Tibial nerve (tissue), 4 donors: ENCODE measurements at regions not wholly inside any gene's neighbourhood (a gene's known extent, or its start where the extent isn't known, plus 50 kb on each side); places are given as distances from the start of the nearest gene placed in this dataset.

Source experiments
- DNase-seq, 2 donors: peaks; one replicate each; pipeline ENCODE4 v3.0.0-alpha.2; 2019; ENCODE audit warnings: low spot score in 2 of 2
- H3K27ac ChIP-seq, 4 donors: fragments of 200-600 bp; sonication (generic) in 3 of 4; one replicate each; pipeline ENCODE4 v1.5.1; 2017 to 2019; ENCODE audit warnings: mild to moderate bottlenecking in 1 of 4
- H3K27me3 ChIP-seq, 2 donors: fragments of 200-600 bp; sonication (generic) in 1 of 2; one replicate each; pipeline versions ENCODE4 v1.5.1 to v1.6.0; 2017 to 2019
- H3K36me3 ChIP-seq, 3 donors: fragments of 200-600 bp; sonication (generic); one replicate each; pipeline ENCODE4 v1.5.1; 2018 to 2019
- H3K4me1 ChIP-seq, 4 donors: fragments of 200-600 bp; sonication (generic) in 3 of 4; one replicate each; pipeline ENCODE4 v1.5.1; 2017 to 2019
- H3K4me3 ChIP-seq, 4 donors: fragments of 200-600 bp; sonication (generic) in 3 of 4; one replicate each; pipeline ENCODE4 v1.5.1; 2017 to 2019; ENCODE audit warnings: mild to moderate bottlenecking in 1 of 4, moderate library complexity in 1 of 4
- H3K9me3 ChIP-seq, 4 donors: fragments of 200-600 bp; sonication (generic) in 3 of 4; one replicate each; pipeline ENCODE4 v1.5.1; 2017 to 2019
- EP300 ChIP-seq, 2 donors: sonication (generic); formaldehyde crosslinking; IDR thresholded peaks; one replicate each; pipeline ENCODE4 v1.6.1; 2017; ENCODE audit warnings: antibody characterized with exemption in 2 of 2, mild to moderate bottlenecking in 1 of 2
- POLR2A ChIP-seq, 2 donors: fragments of 450-650 bp; IDR thresholded peaks; one replicate each; pipeline ENCODE4 v1.6.1; 2017; ENCODE audit warnings: antibody characterized with exemption in 2 of 2, mild to moderate bottlenecking in 2 of 2, moderate library complexity in 2 of 2
- WGBS, 2 donors: methylation state at CpG; one replicate each; pipeline ENCODE4 v1.1.5; 2018; 5-methylcytosine and 5-hydroxymethylcytosine counted together
- TF ChIP-seq, protein P1 (sequence below), 5 experiments: fragments of 200-600 bp in 3 of 5; fragments of 450-650 bp in 2 of 5; sonication (generic) in 3 of 5; IDR thresholded peaks; one replicate each; pipeline ENCODE4 v1.5.1; 2016 to 2019; ENCODE audit warnings: antibody characterized with exemption in 5 of 5, mild to moderate bottlenecking in 3 of 5, moderate library complexity in 2 of 5

DNA sequence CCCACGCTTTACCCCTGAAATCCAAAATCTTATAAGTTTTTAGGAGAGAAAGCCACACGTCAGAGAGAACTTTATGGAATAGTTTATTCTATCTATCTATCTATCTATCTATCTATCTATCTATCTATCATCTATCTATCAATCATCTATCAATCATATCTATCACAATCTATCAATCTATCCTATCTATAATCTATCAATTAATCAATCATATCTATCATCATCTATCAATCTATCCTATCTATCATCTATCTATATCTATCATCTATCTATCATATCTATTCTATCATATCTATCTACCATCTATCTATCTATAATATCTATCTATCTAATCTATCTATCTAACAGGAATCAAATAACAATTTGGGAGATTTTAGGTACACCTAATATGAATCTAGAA, 115.1 kb downstream of the FGF9 start:
- WGBS, 2 donors, result 89 to 94% methylated on average over 2 of the region's 2 CpGs
- Histone ChIP-seq H3K9me3 (no peaks in the 10 kb centered on the region), H3K4me3 (no peak overlapping the region), H3K27ac (no peak overlapping the region), H3K27me3 (no peaks in the 10 kb centered on the region), H3K36me3 (no peaks in the 10 kb centered on the region), H3K4me1 (no peaks in the 10 kb centered on the region)
- DNase-seq, result no peak
- TF ChIP-seq POLR2A (IDR thresholded peaks at IDR 0.05), result no peak
- TF ChIP-seq, protein P1, sequence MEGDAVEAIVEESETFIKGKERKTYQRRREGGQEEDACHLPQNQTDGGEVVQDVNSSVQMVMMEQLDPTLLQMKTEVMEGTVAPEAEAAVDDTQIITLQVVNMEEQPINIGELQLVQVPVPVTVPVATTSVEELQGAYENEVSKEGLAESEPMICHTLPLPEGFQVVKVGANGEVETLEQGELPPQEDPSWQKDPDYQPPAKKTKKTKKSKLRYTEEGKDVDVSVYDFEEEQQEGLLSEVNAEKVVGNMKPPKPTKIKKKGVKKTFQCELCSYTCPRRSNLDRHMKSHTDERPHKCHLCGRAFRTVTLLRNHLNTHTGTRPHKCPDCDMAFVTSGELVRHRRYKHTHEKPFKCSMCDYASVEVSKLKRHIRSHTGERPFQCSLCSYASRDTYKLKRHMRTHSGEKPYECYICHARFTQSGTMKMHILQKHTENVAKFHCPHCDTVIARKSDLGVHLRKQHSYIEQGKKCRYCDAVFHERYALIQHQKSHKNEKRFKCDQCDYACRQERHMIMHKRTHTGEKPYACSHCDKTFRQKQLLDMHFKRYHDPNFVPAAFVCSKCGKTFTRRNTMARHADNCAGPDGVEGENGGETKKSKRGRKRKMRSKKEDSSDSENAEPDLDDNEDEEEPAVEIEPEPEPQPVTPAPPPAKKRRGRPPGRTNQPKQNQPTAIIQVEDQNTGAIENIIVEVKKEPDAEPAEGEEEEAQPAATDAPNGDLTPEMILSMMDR (IDR thresholded peaks at IDR 0.05), result no peak
- no peak for TF ChIP-seq EP300 (IDR thresholded peaks at IDR 0.05)

DNA sequence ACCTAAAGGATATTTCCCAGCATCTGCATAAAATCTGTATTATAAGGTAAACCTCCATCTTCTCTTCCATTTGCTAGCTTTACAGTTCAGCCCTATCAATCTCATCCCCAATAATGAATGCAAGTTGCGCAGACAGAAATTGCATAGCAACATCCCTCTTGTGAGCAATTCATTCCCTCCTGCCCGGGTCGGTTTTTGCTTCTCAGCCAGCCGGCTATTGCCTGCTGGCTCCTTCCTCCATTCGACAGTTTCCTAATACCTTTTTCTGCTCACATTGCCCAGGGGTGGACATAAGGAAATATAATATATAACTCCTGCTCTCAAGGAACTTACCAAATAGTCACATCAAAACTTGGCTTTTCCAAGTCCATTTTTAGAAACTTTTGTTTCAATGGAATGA, 125.2 kb downstream of the FGF9 start:
- H3K27me3 ChIP-seq, result no peaks in the 10 kb centered on the region
- H3K9me3 ChIP-seq, result no peaks in the 10 kb centered on the region
- DNase-seq, result no peak
- no peaks in the 10 kb centered on the region for H3K36me3 ChIP-seq
- no peak overlapping the region for H3K27ac ChIP-seq
- H3K4me1 ChIP-seq, result no peaks in the 10 kb centered on the region
- TF ChIP-seq EP300 (IDR thresholded peaks at IDR 0.05), result no peak
- TF ChIP-seq, protein P1 (IDR thresholded peaks at IDR 0.05), result no peak
- TF ChIP-seq POLR2A (IDR thresholded peaks at IDR 0.05), result no peak
- H3K4me3 ChIP-seq, result no peak overlapping the region
- 48 to 54% methylated on average over 5 of the region's 5 CpGs for WGBS, 2 donors

- Histone ChIP-seq H3K27ac (no peak overlapping the region), H3K9me3 (no peaks in the 10 kb centered on the region), H3K4me3 (no peak overlapping the region), H3K4me1 (no peaks in the 10 kb centered on the region), H3K36me3 (no peaks in the 10 kb centered on the region), H3K27me3 (no peaks in the 10 kb centered on the region)
- 52 to 70% methylated on average over 11 of the region's 11 CpGs for WGBS, 2 donors
- no peak for DNase-seq
- TF ChIP-seq POLR2A (IDR thresholded peaks at IDR 0.05) (no peak), EP300 (IDR thresholded peaks at IDR 0.05) (no peak)
- TF ChIP-seq, protein P1 (IDR thresholded peaks at IDR 0.05), result no peak
Measured at GRCh38 chr13:21796775-21797514, 126.1 kb downstream of the FGF9 start.

GRCh38 chr13:21797736-21798135, 126.9 kb downstream of the FGF9 start:
- no peaks in the 10 kb centered on the region for H3K9me3 ChIP-seq
- TF ChIP-seq, protein P1 (IDR thresholded peaks at IDR 0.05), result no peak
- TF ChIP-seq EP300 (IDR thresholded peaks at IDR 0.05), result no peak
- no peak for TF ChIP-seq POLR2A (IDR thresholded peaks at IDR 0.05)
- no peaks in the 10 kb centered on the region for H3K27me3 ChIP-seq
- WGBS, 2 donors, result 91 to 96% methylated on average over 4 of the region's 4 CpGs
- H3K4me1 ChIP-seq, result no peaks in the 10 kb centered on the region
- H3K36me3 ChIP-seq, result no peaks in the 10 kb centered on the region
- DNase-seq, result no peak
- H3K27ac ChIP-seq, result no peak overlapping the region
- no peak overlapping the region for H3K4me3 ChIP-seq

GRCh38 chr13:21798181-21798580, 127.3 kb downstream of the FGF9 start:
- Histone ChIP-seq H3K36me3 (no peaks in the 10 kb centered on the region), H3K4me3 (no peak overlapping the region), H3K9me3 (no peaks in the 10 kb centered on the region), H3K4me1 (no peaks in the 10 kb centered on the region), H3K27ac (no peak overlapping the region), H3K27me3 (no peaks in the 10 kb centered on the region)
- TF ChIP-seq, protein P1 (IDR thresholded peaks at IDR 0.05), result no peak
- TF ChIP-seq EP300 (IDR thresholded peaks at IDR 0.05) (no peak), POLR2A (IDR thresholded peaks at IDR 0.05) (no peak)
- 73 to 77% methylated on average over 3 of the region's 3 CpGs for WGBS, 2 donors
- DNase-seq, result no peak
